Hematopoietic multipotent progenitor cell treated with erythropoietin and hydrocortisone succinate and interleukin-3 and kit ligand, for 8 days (in vitro differentiated cells): ENCODE measurements at regions not wholly inside any gene's neighbourhood (a gene's known extent, or its start where the extent isn't known, plus 50 kb on each side); places are given as distances from the start of the nearest gene placed in this dataset.

ENCODE experiments used
- DNase-seq: peaks from one replicate; pipeline ENCODE4 v3.0.0-alpha.2; 2015

DNA sequence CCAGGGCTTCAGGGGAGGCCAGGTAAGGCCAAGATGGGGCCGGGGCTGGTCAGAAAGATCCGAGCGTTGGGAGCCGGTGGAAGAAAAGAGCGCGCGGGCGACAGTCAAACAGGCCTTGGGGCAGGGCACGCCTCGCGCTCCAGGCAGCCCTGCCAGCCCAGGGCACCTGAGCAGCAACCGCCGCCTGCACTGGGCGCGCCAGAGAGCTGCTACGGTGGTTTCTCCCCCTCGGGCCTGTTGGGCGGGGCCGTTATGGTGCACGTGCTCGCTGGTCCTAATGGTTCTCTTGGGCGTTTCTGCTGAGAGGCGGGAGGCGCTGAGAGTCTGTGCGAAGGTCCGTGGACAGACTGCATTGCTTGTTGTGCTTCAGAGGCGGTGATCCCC is 787.4 kb downstream of the CDY1 start:
- DNase-seq, result no peak
